ENCODE measurements at regions not wholly inside any gene's neighbourhood (a gene's known extent, or its start where the extent isn't known, plus 50 kb on each side); places are given as distances from the start of the nearest gene placed in this dataset.
A peak's percentile ranks its signal among the peaks of the same experiment; 100 is the strongest.

GRCh38 chr9:115169003-115169402 is 51.0 kb upstream of the TNC start:
- FAIRE-seq, result no peak
- DNase-seq (ENCODE audit: insufficient read length, low spot score), result no peak

GRCh38 chr9:115170358-115171073 is 52.6 kb upstream of the TNC start:
- DNase-seq (ENCODE audit: insufficient read length, low spot score) (peak; percentile 32), FAIRE-seq (no peak)

- no peak for FAIRE-seq
- no peak for DNase-seq (ENCODE audit: insufficient read length, low spot score)
Measured at GRCh38 chr9:115171921-115172388, 54.0 kb upstream of the TNC start.

- FAIRE-seq (no peak), DNase-seq (ENCODE audit: insufficient read length, low spot score) (no peak)
Measured at GRCh38 chr9:115182264-115182663, 64.3 kb upstream of the TNC start.

- no peak for DNase-seq (ENCODE audit: insufficient read length, low spot score)
- FAIRE-seq, result no peak
Measured at GRCh38 chr9:115183436-115183835, 65.5 kb upstream of the TNC start.

GRCh38 chr9:115189686-115190085 is 71.7 kb upstream of the TNC start:
- DNase-seq (ENCODE audit: insufficient read length, low spot score), result no peak
- no peak for FAIRE-seq

- no peak for DNase-seq (ENCODE audit: insufficient read length, low spot score)
- no peak for FAIRE-seq
Measured at GRCh38 chr9:115191667-115192066, 73.7 kb upstream of the TNC start.

- DNase-seq (ENCODE audit: insufficient read length, low spot score) (no peak), FAIRE-seq (no peak)
Measured at GRCh38 chr9:115192280-115192679, 74.3 kb upstream of the TNC start.

GRCh38 chr9:115192835-115193525 is 75.0 kb upstream of the TNC start:
- FAIRE-seq (no peak), DNase-seq (ENCODE audit: insufficient read length, low spot score) (no peak)

GRCh38 chr9:115193777-115194176 is 75.8 kb upstream of the TNC start:
- FAIRE-seq, result no peak

GRCh38 chr9:115194216-115194615 is 76.3 kb upstream of the TNC start:
- FAIRE-seq, result no peak
- no peak for DNase-seq (ENCODE audit: insufficient read length, low spot score)

More at GRCh38 chr9:115193777-115194176, 75.8 kb upstream of the TNC start:
- DNase-seq (ENCODE audit: insufficient read length, low spot score), result no peak

- FAIRE-seq, result no peak
- no peak for DNase-seq (ENCODE audit: insufficient read length, low spot score)
Measured at GRCh38 chr9:115195912-115196311, 78.0 kb upstream of the TNC start.

GRCh38 chr9:115196919-115197318 is 79.0 kb upstream of the TNC start:
- DNase-seq (ENCODE audit: insufficient read length, low spot score) (no peak), FAIRE-seq (no peak)

- FAIRE-seq, result no peak
- DNase-seq (ENCODE audit: insufficient read length, low spot score), result no peak
Measured at GRCh38 chr9:115198001-115198400, 80.0 kb upstream of the TNC start.

GRCh38 chr9:115200711-115201505 is 83.0 kb upstream of the TNC start:
- DNase-seq (ENCODE audit: insufficient read length, low spot score) (no peak), FAIRE-seq (no peak)

- FAIRE-seq, result no peak
- DNase-seq (ENCODE audit: insufficient read length, low spot score), result no peak
Measured at GRCh38 chr9:115202181-115202580, 84.2 kb upstream of the TNC start.

- DNase-seq (ENCODE audit: insufficient read length, low spot score), result no peak
- FAIRE-seq, result no peak
Measured at GRCh38 chr9:115202960-115203751, 85.2 kb upstream of the TNC start.

- FAIRE-seq (no peak), DNase-seq (ENCODE audit: insufficient read length, low spot score) (peak; percentile 22)
Measured at GRCh38 chr9:115204904-115205453, 87.0 kb upstream of the TNC start.

- DNase-seq (ENCODE audit: insufficient read length, low spot score) (no peak), FAIRE-seq (no peak)
Measured at GRCh38 chr9:115207003-115207836, 89.3 kb upstream of the TNC start.
